Endothelial cell of hepatic sinusoid (primary cell): ENCODE measurements at regions not wholly inside any gene's neighbourhood (a gene's known extent, or its start where the extent isn't known, plus 50 kb on each side); places are given as distances from the start of the nearest gene placed in this dataset.

Experiments used
- in situ Hi-C: cut with HindIII; loops from 2 replicates; pipeline ENCODE4 v1.10.0; 2017; ENCODE audit warnings: low sequenced_read_pairs

DNA sequence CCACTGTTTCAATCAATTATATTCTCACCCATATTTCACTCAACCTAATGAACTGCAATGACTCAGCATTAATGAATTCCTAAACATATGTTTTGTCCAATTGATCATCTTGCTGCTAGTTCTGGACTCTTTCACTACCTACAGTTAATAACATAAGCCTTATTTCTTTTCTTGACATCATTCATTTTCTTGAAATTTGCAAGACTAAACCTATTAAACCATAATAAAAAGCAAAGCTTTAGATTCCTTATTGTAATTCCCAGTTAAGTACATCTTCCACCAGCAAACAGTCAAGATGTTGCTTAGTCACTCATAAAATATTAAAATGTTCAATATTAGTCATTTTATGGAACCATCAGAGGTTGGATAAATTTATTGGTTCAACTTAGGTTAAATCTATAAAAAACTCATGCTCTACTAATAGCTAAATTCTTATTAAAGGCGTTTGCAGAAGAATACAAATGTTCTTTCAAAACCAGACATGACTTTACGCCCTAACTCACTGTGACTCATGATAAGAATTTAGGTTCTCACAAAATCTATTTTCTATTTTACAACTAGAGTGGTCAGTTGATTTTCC lies 599.4 kb downstream of the RNF144A start:
- in situ Hi-C loops, result no loop called here

DNA sequence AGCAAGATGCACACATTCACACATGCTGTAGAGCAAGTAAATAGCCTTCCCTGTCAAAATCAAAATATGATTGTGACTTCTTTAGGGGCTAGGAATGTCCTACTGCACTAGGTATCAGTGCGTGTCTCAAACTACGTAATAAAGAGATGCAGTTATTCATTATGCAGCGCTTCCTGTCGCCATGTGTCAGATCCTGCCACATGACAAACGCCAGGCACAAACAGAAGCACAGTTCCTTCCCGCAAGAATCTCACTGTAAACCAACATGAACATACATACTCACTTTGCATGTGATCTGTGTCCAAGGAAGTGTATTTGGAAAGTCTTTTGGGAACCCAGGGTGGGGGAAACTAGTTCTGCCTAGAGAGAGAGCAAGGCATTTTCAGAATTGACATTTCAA lies 599.9 kb downstream of the RNF144A start:
- in situ Hi-C loops, result no loop called here

DNA sequence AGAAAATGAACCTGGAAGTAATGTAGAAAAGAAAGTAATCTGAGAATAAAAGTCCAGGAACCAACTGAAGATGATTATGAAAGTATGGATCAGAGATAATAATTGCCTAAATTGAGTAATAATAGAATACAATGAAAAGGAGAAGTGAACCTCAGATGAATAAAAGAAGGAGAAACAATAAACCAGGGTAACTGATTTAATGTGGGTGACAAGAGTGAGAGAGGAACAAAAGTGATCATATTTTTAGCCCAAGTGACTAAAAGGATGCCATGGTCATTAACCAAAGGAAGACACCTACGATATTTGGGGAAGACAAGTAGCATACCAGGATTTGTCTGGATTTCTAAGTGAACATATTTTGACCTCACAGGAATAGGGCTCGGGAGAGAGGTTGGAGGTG lies 600.6 kb downstream of the RNF144A start:
- in situ Hi-C loops, result no loop called here

DNA sequence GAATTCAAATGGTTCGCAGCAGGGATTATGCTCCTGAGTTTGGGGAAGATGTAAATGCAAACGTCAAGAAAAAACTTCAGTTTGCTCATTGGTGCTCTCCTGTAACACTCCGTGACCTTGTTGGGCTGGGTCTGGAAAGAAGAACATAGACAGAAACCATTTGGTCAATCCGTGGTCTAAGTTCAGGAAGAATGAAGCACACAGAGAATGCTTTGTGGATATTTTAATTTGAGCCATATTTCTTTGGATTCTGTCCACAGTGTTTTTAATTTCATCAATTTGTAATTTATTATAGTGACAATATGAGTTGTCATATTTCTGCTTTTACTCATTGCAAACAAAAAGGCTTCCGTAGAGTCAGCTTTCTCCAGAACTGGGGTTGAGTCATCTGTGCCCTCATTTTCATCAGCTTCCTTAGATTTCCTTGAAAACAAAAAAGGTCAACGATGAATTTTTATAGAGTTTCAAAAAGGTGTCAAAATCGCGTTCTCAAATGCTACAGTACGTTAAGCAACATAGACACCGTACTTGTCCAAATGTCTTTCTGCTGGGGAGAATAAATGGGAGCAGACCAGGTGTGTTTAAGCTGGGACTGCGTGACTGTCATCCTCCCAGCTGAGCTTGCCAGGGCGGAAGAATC lies 606.4 kb downstream of the RNF144A start:
- in situ Hi-C loops, result no loop called here

DNA sequence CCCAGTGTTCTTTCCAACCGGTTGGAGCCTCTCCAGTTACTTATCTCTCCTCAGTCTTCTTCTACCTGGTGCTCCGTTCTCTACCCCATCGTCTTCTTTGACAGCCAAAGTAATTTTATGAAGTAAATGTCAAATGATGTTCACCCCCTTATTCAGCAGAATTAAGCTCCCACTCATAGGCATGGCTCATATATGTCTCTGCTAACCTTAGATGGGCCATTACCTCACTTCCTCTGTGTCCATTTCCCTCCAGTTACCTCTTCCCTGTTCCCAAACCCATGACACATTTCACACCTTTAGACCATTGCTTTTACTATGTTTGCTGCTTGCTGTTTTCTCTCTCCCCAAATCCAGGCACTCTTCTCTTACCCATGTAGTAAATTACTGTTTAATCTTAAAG lies 607.0 kb downstream of the RNF144A start:
- in situ Hi-C loops, result no loop called here

DNA sequence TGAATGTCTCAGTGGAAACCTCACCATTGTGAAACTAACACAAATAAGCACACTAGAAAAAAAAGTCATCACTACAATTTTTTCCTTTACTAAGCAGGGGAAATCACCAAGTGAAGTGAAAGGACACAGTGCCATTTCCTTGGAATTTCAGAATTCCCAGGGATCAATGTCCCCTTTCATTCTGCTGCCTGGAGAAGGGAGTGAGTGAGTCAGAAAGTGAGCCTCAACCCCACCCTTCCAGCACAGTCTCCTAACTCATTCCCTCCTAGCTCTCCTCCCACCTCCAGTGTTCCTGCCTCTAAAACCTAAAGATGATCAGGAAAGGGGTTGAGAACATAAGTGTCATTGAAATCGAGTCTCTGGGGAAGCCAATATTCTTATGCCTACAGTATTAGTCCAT lies 608.5 kb downstream of the RNF144A start:
- in situ Hi-C loops, result no loop called here

DNA sequence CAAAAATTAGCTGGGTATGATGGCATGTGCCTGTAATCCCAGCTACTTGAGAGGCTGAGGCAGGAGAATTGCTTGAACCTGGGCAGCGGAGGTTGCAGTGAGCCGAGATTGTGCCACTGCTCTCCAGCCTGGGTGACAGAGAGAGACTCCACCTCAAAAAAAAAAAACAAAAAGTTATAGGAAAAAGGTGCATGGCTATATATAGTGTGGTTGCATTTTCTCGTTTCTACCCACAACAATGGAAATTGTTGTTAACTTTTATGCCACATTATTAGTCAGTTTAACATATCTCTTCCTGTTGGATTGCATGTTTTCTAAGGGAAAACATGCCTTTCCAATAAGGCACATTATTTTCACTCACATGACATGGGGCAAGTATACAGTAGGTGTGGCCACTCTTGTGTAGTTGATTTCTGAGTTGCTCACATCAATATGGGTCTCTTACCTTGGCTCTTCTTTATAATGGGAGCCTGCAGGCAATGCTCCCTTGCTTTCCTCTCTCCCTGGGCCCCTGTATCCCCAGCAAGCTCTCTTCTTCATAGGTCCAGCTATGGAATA lies 610.0 kb downstream of the RNF144A start:
- in situ Hi-C loops, result no loop called here

DNA sequence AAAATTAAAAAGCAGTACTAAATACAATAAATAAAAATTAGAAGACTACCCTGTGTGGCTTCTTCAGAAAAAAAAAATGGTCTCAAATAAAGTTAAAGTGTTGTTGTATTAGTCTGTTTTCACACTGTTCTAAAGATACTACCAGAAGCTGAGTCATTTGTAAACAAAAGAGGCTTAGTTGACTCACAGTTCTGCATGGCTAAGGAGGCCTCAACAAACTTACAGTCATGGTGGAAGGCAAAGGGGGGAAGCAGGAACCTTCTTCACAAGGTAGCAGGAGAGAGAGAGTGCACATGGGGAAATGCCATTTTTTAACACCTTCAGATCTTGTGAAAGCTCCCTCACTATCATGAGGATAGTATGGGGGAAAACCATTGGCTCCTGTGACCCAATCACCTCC lies 612.8 kb downstream of the RNF144A start:
- in situ Hi-C loops, result no loop called here

DNA sequence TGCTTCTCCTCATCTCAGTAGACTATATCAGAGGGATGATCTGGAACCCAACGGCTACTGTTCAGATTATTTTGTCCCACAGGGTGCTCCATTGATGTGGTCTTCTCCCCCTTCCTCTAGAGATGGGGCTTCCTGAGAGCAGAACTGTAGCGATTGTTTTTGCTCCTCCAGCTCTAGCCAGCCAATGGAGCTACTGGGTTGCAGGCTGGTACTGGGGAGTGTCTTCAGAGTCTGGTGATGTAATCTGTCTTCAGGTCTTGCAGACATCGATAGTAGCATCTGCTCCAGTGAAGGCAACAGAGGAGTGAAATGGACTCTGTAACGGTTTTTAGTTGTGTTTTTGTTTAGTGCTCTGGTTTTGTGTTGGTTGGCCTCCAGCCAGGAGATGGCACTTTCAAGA lies 621.9 kb downstream of the RNF144A start:
- in situ Hi-C loops, result no loop called here

DNA sequence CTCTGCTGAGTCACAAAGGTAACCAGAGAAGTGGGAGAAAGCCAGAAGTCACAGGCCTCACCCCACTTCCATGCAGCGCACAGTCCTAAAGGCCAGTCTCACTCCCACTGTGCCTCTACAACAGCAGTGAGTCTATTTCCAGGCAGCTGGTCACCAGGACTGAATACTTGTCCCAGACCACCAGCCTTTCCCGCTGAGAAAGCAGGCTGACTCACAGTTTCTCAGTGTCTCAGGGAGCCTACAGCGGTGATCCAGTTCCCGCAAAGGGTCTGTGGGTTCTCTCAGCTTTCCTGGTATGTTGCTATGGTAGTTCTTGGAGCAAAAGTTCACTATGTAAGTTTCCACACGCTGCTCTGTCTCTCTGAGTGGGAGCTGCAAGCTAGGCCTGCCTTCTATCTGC lies 622.5 kb downstream of the RNF144A start:
- in situ Hi-C loops, result no loop called here

DNA sequence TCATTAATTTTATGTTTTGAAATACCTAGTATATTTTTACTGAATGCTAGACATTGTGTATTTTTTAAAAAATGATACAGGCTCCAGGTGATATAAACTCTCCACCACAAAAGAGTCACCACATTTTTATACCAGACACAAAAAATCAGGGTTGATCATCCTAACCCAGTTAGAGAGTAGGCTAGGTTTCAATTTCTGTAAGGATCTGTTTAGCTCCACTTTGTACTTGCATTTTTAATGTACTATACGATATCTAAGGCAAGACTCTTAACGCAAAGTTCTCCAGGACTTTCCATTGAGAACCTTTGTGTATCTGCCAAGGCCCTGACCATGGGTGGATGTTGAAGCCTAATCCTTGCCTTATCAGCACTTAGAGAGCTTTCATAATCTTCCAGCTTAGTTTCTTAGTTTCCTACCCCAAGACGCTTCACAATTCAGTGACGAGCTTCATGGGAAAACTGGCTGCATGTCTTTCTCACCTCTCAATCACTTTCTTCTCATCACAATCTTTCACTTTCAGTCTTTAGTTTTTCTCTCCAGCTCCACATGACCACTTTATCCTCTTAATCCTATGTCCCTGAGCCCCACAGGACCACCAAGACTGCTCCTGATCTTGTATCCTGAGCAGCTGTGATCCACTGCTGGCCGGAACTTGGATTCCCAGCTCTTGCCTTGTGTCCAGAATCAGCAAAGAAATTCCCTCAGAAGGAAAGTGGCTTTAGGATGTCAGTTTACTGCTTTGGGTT lies 635.8 kb downstream of the RNF144A start:
- in situ Hi-C loops, result no loop called here

DNA sequence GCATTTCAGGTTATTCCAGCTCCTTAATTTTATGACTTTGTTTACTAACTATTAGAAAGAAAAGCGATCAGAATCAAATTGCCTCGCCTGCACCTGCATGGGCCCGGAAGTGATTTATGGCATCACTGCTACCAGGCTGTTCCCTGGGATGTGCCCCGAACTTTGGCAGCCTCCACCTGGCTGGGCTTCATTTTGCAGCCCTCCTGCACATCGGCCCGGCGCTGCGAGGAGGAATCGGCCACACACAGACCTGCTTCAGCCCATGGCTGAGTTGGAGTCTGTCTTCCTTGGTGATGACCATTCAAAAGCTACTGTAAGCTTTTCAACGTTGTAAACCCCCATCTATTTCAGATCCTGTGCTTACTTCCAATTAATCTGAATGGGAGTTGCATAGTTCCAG lies 638.0 kb downstream of the RNF144A start:
- in situ Hi-C loops, result no loop called here

DNA sequence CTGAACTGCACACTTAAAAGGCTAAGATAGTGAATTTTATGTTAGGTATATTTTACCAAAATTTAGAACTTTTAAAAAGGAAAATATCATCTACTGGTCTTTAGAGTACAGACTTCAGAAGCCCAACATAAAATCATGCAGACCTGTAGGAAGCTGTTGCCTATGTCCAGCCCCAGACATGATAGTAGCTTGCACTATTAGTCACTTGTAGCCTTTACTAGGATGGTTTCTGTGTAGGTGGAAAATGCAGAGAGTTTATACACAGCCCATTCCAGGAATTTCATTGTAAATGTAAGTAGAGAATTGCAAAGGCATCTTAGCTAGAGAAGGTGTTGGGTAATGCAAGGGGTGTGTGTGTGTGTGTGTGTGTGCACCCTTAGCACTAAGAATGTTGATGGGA lies 640.2 kb downstream of the RNF144A start:
- in situ Hi-C loops, result no loop called here

DNA sequence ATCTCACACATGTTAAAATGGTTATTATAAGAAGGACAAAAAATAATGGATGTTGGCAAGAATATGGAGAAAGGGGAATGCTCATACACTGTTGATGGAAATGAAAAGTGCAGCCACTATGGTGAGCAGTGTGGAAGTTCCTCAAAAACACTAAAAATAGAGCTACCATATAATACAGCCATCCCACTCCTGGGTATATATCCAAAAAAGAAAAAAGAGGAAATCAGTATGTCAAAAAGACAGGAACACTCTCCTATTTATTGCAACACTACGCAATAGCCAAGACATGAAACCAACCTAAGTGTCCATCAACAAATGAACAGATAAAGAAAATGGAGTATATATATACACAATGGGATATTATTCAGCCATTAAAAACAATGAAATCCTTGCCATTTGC lies 642.6 kb downstream of the RNF144A start:
- in situ Hi-C loops, result no loop called here

DNA sequence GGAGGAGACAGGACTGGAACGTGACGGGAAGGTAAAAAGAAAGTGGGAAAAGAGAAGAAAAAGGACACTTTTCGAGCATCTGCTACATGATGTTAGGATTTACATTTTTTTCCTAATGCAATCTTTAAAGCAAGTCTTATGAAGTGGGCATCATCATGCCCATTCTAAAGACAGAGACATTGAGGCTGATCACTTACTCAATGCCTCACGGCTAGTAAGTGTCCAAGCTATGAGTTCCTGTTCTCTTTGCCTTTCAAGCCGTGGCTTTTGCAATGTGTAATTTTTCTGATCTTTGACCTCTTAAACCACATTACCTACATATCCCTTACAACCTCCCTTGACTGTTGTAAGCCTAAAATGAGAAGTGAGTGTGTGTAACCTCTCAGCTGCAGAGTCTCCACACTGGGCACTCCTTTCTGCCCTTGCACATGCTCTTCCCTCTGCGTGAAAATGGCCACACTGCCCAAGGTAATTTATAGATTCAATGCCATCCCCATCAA lies 649.2 kb downstream of the RNF144A start:
- in situ Hi-C loops, result loop anchor here (5.0 kb wide), 1 partner anchor 61 kb away; no protein-coding TSS in a partner anchor

DNA sequence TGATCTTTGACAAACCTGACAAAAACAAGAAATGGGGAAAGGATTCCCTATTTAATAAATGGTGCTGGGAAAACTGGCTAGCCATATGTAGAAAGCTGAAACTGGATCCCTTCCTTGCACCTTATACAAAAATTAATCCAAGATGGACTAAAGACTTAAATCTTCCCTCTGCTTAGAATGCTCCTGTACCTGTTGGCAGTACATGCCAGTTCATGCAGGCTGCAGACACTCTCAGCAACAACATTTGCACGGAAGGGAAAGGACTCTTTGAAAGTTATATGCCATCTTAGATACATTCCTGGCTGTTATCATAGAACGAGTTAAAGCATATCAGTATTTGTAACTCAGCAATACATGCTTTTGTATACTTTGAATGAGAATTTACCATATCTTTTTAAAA lies 649.9 kb downstream of the RNF144A start:
- in situ Hi-C loops, result loop anchor here (5.0 kb wide), 1 partner anchor 60 kb away; no protein-coding TSS in a partner anchor

DNA sequence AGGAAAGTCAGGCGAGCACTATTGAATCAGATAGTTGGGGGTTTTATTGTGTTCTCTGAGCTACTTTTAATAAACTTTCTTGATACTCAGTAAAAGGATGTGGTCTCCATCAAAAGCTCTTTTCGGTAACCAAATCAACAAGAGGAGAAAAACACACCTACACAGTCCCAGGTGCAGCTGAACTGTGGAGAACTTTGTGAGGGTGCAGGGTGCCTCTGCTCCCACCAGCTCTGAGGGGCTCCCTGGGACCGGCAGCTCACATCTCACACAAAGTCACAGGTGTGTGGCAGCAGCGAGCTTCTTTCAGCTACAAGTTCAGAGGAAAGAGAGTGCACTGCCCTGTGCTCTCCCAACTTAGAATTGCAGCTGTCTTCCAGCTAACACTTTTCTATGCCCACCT lies 650.4 kb downstream of the RNF144A start:
- in situ Hi-C loops, result loop anchor here (5.0 kb wide), 1 partner anchor 60 kb away; no protein-coding TSS in a partner anchor

DNA sequence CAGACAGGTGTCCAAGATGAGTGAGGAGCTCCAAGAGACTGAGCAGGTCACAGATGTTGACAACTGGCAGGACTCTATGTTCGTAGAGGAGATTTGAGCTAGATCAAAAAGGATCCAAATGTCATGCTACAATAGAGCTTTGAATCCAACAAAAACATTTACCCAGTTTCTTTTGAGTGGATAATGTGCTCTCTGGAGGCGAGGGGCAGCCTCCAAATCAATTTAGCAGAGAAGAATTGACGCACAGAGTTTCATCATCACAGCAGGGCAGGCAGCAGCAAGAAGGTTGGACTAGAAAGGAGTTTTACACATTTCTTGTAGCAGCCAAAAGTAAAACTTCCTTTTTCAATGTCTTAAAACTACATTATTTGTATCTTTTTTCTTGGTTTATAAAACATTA lies 653.0 kb downstream of the RNF144A start:
- in situ Hi-C loops, result no loop called here

DNA sequence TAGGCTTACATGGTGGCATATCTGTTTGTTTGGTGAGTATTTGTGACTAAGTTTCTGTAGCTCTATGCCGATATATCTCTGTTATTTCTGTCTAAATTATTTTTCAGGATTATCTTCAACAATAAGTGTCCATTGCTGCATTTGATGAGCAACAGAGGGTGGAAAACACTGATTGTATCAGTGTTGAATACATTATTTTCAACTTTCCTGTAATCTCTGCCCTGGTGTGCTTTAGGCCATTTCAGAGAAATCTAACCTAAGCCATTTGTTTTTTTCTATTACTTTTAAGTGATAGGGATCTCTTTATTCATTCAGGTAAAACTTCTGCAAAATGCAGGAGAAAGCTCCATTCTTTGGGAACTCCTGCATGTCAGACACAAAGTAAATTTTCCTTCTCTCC lies 654.5 kb downstream of the RNF144A start:
- in situ Hi-C loops, result no loop called here

DNA sequence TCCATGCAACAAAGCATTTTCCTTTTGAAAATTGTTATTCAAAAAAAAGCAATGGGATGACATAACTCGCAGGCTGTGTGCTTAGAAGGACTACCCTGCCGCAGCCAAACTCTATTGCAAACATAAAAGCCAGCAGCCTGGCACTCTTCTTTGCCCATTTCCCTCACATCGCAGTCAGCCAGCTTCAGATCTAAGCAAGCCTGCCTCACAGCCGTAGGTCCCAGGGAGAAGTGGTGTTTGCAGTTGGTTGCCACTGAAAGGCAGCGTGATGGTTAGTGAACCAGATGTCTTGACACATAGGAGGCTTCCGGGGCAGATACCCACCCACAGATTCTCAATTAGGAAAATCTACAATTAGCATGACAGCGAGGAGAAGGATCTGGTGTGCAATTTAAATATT lies 655.2 kb downstream of the RNF144A start:
- in situ Hi-C loops, result no loop called here

DNA sequence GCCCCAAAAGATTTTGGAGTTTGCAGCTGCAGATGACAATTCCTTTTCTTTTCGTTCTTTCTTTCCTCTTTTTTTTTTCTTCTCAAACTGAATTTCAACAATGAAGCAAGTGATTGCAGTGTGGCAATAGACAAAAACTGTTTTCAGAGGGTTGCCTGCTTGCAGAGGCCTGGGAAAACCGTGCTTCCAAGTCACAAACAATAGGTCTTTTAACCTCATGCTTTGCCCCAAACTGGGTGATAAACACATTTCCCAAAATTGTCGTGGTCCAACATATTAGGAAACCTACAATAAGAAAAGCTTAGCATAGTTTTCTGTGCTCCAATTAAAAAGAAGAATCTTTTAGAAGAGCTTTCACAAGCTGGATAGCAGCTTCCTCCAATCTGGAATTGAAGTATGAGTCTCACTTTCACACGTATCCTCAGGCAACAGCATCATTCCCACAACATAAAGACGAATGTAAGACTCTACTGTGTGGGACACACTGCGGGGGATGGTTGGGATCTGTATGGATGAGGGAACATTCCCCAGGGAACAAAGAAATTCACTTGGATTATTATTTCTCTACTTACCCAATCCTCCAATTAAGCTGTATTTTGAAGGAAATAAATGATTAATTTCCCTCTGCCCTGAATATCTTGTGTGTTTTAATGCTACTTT lies 656.1 kb downstream of the RNF144A start:
- in situ Hi-C loops, result no loop called here
